ENCODE measurements at regions not wholly inside any gene's neighbourhood (a gene's known extent, or its start where the extent isn't known, plus 50 kb on each side); places are given as distances from the start of the nearest gene placed in this dataset.

GRCh38 chr2:204012072-204012653 lies 75.6 kb downstream of the ICOS start:
- DNase-seq (ENCODE audit: low spot score): peak; percentile 7

DNA sequence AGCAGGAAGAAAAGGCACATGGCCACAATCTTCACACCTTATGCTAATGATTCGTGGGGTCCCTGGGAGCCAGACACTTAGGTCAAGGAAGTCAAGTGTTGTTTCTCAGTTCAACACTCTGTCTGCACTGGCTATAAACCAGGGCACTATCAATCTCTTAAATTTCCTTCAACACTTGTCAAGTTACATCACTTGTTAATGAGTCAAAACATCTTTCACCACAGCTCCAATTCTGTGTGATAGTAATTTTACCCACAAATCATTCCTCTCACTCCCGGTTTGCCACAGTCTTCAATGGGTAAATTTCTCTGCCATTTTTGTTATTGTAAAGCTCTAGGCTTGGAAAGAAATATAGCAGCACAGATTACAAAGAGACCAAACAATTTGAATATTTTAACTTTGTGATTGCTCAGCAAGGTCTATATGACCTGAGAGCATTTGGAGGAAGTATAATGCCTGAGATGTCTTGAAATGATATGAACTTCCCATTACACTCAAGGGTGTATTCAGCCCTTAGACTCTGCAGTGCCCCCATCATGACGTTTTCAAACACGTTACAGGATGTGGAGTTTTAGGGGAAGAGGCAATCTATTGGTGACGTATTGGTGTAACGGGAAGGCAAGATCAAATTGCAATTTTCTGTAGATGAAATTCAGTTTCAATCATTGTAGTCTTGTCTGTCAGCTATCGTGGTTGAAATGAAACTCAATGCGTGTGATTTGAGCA lies 78.7 kb downstream of the ICOS start:
- no peak for DNase-seq (ENCODE audit: low spot score)

GRCh38 chr2:204018717-204019116 lies 82.2 kb downstream of the ICOS start:
- DNase-seq (ENCODE audit: low spot score): no peak

DNA sequence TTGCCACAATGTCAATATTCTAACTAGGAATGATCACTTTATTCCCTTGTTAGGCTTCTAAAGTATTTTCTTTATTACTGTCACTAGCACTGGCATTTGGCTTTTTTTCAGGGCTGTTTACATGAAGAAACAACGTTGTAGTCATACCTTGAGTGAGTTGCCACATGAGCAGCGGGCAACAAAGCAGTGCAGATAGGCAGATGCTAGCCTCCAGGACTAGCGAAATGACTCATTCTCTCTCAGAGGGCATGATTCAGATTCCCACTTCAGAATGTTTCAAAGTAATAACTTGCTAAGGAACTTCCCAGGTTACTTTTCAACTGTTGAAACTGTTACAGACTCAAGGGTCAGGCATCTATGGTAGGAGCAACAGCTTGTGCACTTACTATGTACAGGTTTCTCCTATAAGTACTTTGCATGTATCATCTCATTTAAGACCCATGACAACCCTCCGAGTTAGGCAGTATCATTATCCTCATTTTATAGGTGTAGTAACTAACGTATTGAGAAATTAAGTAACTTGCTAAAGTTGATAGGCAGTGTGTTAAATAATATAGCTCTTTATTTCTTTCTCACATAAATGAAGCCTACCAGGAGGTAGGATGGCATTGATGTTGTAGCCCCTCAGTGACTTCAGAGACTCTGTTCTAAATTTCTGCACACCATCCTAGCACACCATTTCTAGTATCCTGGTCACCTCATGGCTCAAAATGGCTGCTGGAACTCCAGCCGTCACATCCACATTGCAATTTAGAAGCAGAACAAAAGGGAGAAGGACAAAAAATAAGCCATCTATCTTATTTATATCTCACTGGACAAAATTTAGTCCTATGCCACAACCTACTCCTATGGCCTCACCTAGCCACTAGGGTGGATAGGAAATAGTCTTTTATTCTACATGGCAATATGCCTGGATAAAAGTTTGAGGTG lies 83.3 kb downstream of the ICOS start:
- no peak for DNase-seq (ENCODE audit: low spot score)

DNA sequence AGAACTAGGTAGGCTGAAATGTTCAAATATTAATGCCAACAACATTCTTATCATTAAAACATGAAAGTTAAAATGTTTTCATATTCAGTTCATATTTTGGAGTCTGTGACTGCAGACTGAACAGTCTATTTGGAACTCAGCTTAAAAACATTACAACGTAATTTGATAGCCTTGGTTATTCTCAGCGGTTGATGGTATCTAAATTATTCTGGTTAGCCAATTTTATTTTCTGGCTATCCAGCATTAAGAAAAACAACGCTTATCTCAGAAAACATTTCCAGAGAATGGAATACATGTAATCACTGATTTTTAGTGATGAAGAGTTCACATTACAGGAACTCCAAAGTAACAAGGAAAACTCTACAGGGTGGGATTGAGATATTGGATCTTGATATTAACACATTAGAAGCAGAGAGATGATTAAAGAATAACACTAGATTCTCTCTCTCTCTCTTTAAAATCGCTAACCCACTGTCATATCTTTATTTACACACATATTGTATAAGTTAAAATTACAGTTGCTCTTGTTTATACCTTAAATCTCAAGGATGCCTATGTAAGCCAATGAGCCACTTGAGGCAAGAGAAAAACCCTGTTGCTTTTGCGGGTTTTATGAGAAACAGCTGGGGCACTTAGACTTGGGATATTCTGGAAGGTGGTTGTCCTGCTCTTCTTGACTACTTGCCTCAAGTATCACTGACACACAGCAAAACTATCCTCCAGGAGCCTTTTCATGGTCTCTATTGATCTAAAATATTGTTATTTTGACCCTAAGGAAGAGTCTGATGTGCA lies 84.9 kb downstream of the ICOS start:
- DNase-seq (ENCODE audit: low spot score): no peak

DNA sequence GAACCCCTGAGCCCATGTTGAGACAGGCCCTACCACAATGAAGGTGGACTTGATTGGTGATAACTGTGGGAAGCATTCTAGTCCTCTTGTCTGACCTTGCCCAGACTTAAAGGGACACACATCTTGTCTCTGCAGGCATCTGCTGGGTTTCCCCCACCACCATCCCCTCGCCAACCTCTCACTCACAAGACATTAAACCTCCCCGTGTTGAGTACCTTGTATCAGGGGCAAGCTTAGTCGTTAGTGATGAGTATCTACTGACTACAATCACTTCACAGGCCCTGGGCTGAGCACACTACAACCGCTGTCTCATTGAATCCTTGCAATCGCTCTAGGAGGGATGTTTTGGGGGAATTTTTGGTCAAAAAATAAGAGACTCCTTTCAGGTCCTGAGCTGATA lies 86.0 kb downstream of the ICOS start:
- no peak for DNase-seq (ENCODE audit: low spot score)

DNA sequence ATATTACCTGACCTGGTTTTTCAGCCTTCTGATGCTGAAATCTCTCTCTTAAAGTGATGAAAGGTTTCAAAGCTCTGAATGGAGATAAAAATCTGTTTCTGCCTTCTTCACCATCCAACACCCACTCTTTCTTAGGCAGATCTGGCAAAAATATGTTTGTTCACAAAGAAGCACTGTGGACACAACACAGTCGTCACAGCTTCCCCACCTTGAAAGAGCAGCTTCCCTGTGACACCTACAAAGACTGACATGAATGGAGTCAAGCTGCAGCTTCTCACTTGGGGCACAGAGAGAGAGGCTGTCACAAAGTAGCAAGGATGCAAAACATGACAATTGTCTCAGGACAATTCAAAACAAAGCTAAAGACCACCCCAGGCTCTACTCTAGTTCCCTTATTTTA lies 86.5 kb downstream of the ICOS start:
- no peak for DNase-seq (ENCODE audit: low spot score)

DNA sequence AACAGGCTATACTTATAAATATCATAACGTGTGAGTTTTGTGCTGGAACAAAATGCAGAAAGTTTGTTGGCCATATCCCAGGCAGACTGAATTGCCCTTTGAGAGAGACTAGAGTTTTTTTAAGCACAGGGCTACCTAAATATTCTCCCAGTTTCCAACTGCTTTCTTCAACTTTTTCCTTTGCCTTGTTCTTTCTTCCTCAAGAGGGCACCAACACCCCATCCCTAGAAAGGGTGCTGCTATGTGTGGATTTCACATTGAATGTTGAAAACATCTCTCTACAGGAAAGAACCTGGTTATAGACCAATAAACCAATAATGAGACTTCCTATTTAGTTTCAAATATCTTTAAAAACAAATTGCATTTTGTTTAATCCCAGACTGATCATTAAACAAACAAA lies 87.9 kb downstream of the ICOS start:
- peak; percentile 42 for DNase-seq (ENCODE audit: low spot score)

DNA sequence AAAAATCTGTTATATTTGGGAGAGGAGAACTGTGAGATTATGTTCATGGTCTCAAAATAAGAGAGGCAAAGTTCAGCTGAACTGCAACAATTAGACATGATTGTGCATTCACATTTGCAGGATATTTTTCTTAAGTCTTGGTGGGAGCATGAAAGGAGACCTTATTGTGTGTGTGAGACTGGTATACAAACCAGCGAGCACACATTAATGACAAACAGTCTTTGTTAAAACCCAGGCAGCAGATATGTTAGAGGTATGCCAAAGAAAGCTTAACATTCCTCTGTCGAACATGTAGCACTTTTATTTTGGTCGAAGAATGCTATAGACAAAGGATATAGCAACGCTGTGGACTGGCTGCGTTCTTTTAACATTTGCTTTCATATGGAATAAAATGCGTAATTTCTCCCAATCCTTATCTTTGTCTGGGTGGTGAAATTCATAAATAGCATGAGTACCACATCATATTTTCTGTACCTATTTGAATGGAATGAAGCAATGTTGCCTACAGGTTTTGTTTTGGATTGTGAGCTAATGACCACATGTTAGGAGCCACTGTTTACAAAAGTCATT lies 88.4 kb downstream of the ICOS start:
- no peak for DNase-seq (ENCODE audit: low spot score)

GRCh38 chr2:204026294-204026693 lies 89.7 kb downstream of the ICOS start:
- no peak for DNase-seq (ENCODE audit: low spot score)

DNA sequence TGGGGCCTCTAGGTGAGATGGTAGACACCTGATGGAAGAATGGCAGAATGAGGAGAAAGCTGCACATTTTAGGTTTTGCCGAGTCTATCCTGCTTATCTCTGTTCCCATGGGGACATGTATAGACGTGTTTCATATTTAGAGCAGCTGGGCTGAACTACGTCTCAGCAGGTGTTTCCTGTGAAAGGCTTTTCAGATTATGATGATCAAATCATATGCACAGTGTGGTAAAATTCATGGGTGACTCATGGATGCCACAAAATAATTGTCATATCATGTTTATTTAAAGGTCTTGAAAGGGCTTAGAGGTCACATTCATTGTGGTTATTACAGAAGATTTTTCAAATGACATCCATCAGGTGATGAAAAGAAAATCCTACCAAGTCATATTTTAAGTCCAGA lies 90.5 kb downstream of the ICOS start:
- no peak for DNase-seq (ENCODE audit: low spot score)

DNA sequence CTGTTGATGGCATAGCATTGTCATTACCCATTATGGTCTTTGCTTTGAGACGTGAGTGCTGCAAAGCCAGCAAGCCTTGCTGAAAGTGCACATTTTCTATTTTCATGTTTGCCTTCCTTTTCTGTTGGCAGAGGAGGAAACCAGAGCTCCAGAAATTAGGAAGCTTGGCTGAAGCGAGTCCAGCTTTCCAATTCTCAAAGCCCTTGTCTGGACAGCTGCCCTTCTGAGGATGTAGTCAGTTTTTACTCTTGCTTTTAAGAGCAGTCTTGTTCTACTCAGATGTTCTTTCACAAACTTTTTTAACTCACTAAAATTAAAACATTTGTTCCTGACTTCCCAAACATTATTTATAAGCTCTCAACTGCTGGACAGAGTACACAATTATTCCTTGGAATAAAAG lies 93.8 kb downstream of the ICOS start:
- DNase-seq (ENCODE audit: low spot score): no peak

GRCh38 chr2:204031056-204031455 lies 94.5 kb downstream of the ICOS start:
- DNase-seq (ENCODE audit: low spot score): no peak

GRCh38 chr2:204032301-204032700 lies 95.7 kb downstream of the ICOS start:
- no peak for DNase-seq (ENCODE audit: low spot score)

DNA sequence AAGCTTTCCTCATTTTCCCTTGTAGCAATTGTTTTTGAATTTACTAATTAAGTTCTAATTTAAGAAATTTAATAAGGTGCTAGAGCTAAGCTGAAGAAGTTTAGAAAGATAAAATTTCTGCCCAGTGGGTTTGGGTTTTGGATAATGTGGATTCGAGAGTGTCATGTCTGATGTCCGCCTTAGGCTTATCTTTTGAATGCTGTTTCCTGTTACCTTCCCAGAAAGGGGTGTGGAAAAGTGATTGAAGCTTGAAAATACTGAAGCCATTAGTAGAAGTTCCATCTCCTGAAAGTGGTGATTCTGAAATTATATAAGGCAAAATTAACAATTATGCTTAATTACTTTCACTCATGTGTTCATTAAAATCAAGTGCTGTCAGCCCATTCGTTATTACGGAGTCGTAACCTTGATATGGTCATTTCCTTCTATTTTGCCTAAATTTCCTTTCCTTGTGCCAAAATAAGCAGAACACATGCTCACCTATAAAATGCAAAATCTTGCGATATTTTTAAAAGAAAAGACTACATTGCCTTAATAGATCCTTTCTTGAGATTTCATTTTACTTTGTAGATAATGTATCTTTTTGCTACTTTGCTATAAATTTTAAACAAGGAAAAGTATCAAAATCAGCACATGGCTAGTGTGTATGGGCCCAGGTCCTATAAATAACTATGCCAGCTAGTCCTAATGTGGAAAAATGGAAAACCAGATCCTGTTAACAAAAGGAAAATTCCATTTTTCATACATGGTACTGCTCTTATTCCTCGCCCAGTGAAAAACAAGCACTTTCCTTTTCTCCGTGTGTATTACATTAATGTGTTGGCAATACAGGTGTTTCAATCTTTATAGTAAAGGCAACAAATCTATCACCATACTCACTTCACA lies 97.3 kb downstream of the ICOS start:
- no peak for DNase-seq (ENCODE audit: low spot score)

- no peak for DNase-seq (ENCODE audit: low spot score)
These were observed 100.1 kb downstream of the ICOS start for GRCh38 chr2:204036706-204037105.

DNA sequence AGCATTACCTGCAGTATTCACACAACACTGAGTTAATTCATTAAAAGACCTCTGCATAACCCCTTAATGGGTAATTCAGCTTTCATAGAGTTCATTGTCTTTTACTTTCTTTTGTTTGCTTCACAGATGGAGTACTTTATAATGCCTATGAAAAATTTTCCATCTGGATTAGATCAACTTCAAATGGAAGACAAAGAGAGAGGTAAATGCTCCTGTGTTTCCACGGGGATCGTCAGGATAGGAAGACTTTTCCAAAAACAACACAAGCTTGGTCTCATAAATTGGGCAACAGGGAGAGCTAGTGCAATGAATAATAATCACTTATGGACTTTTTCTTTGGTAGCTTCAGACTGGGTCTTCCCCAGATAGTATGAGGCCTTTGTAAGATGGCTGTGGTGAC lies 100.7 kb downstream of the ICOS start:
- DNase-seq (ENCODE audit: low spot score): no peak

- no peak for DNase-seq (ENCODE audit: low spot score)
These were observed 102.8 kb downstream of the ICOS start for GRCh38 chr2:204039298-204039838.

DNA sequence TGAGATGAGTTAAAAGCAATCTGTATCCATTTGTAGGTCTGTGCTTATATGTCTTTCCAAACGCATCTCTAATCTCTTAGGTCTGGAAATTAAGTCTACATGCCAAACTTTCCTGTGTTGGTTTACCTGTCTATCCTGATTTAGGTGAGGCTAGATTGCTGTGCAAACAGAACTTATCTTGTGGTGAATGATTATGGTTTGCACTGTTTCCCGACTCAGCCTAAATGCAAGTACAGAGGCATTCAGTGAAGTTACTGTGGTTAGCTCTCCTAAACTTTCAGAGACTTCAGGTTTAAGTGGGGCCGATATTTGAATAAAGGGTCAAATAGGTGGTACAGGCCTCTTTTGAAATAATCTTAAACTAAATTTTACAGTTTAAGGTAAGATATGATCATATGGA lies 103.5 kb downstream of the ICOS start:
- DNase-seq (ENCODE audit: low spot score): no peak

DNA sequence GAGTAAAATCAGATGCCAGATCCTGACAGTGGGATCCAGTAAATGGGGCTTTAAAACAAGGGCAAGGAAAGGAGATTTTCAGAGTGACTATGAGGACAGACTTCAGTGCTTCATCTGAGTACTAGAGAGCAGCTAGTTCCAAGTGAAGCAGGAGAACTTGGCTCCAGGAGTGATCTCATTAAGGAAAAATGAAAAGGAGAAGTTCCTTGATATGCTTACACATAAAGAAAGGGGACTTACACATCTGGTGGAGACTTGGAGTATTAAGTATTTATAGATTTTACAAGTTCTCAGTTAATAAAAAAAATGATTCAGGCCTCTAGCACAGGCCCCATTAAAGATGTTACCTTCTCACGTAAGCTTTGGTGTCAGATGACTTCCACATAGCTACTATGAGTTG lies 105.8 kb downstream of the ICOS start:
- no peak for DNase-seq (ENCODE audit: low spot score)

GRCh38 chr2:204046145-204046544 lies 109.6 kb downstream of the ICOS start:
- no peak for DNase-seq (ENCODE audit: low spot score)

All from pons (tissue), 1 donor.